COLO668 (cell line): ENCODE measurements at regions not wholly inside any gene's neighbourhood (a gene's known extent, or its start where the extent isn't known, plus 50 kb on each side); places are given as distances from the start of the nearest gene placed in this dataset.
A peak's percentile ranks its signal among the peaks of the same experiment; 100 is the strongest.
"Not testable (repeated sequence)": the region's sequence is repeated elsewhere in the genome, so short reads cannot be mapped to it uniquely, and the experiment has no call there.

ENCODE experiments used
- DNase-seq: peaks from one replicate; lab custom pipeline; 2025; ENCODE audit not compliant: unreplicated experiment; lab: John Stamatoyannopoulos, UW

DNA sequence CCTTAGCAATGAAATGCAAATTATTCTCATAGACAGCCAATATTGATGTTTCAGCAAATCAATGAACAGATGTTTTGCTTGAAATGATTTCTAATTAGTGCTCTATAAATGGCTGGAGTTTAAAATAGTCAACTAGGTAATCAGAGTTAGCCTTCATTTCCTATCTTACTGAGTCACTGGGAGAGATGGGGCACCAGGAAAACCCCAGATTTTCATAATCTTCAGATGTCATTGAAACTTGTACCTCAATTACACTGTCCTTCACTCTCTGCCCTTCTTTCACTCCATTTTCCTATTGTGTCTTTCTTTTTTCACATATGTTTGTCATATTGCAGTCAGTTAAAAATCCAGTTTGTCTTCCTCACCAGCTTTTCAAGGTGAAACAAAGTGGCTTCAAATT is 92.7 kb downstream of the C12orf75 start:
- no peak for DNase-seq

DNA sequence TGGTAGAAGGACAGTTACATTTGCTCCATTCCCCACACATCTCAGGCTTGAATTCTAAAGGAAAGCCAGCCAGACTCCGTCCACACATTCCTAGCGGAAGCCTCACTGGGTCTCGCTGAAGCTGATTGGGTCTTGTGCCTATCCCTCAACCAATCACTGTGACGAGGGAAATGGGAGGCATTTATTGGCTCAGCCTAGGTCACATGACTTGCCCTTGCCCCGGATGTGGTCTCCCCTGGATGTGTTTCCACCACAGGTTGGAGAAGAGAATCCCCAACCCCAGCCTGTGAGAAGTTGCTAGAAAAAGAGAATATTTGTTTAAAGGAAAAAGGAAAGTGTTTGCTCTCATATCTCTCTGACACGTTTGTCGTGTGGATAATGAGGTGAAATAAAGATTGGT is 93.4 kb downstream of the C12orf75 start:
- DNase-seq, result no peak

DNA sequence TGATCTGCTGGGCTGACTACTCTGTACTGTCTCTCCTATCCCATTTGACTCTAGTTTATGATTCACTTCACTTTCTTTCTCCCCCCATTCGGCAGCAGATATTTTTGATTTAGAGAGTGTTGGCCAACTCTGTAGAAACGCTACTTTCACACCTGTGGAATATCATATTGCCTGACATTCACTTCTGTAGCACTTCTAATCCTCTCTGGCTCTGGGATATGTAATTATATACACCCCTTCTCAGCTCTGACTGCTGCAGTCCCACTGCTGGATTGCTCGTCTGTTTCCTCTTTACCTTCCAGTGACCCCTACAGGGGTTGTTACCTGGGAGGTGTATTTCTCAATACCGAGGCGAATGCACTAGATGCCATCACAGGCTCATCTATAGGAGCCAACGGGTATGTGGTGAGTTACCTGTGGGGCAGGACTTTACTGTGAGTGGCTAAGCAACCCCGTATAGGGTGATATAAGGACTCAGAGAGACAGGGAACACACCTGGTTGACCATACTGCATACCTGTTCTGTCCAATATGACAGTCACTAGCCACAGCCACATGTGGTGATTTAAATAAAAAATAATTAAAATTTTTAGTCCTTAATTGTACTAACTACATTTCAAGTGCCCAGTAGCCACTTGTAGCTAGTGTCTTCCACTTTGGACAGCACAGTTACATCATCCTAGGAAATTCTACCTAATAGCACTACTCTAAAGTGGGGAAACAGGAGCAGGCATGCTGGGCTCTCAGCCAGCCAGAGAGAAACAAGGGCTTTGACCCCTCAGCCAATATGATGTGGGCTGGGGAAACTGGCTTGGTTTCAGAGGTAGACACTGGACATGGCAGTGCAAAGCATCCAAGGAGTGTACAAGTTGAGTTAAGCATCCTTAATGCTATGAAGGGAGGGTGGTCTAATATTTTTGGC is 95.0 kb downstream of the C12orf75 start:
- DNase-seq, result no peak

DNA sequence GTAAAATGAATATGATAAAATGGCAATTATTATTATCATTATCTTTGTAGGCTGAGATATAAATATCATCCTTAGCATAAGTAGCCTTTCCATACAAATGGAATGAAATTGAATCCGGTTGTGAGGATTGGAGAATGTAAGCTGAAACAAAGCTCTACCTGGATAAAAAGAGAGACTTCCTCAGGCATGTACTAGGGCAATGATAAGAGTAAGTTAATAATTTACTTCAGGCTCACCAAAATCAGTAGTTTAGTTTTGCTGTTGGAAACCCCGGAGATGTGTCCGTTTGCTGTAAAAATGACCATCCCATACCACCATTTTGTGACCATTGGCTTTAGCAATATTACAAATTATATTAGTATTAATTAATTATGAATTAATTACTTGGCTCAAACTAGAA is 96.3 kb downstream of the C12orf75 start:
- DNase-seq, result no peak

DNA sequence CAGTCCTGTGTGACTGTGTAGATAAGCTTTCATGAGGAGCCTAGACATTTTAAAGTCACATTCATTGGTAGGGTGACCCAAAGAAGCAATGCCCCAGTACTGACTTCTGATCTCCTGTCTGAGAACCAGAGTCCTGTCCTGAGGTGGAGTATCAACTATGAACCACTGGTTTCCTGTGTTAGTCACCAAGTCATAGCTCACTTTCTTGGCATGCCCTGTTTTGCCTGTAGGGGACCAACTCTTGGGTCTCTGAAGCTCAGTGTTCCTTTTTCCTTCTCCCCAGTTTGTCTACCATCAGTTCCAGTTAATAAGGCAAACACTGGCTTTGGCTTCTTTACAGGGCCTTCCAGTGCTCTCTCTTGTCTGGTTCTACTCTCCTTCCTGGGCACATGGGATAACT is 97.4 kb downstream of the C12orf75 start:
- no peak for DNase-seq

DNA sequence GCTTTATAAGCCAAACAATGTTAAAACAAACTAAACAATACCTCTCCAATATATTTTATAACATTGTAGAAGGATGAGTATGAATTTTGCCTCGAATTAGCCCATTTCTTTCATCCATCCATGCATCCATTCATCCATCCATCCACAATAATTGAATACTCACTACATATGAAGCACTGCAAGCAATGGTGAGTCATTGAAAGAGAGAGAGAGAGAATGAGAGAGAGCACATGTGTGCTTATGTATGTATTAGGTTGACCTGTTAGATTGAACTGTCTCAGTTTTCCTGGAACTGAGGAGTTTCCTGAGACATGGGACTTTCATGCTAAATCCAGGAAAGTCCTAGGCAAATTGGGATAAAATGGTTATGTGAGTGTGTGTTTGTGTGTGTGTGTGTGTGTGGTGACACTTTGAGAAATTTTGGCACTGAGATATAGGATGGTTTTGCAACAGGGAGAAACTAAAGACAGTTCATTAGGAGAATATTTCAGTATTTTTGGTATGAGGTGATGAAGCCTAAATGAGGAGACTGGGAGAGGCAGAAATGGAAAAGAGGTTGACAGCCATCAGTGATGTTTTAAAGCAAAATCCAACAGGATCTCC is 98.4 kb downstream of the C12orf75 start:
- DNase-seq, result no peak

DNA sequence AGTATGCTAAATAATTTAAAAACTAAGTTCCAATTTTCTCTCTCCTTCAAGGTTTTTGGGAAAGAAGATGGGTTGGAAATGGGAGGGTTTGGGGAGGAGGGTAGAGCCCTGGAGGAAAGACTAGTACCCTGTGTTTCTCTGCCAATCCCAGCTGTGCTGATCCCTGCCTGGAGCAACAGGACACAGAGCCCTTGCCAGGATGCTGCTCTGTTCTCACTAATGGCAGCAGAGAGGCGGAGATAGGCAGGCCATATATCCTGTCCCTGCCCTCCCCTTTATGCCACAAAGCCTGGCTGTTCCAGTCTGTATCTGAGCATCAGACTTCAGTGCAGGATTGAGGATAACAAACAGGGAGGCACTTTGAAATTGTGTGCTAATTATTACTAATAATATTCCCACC is 99.0 kb downstream of the C12orf75 start:
- DNase-seq, result no peak

DNA sequence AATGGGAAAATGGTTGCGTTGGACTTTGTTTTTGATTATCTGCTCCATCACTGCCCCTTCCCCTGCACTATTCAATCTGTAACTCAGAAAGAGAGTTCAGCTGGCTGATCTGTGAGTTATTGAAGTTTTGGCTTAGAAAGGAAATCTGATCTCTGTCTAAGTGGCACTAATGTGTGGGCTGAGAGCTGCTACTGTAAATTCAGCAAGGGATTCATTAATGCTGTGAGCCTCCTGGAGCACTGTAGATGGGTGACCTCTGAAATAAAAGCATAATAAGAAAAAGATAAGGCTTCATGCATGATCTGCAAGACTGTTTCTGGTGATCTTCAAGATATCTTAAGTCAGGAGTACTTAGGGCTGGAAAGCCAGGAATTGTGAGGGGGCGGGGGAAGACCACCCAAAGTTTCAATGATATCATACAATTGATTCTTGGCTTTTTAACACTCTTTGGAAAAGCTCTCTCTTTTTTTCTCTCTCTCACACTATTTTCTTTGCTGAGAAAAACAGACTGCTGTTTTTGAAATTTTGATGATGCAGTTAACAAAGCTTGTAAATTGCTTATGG is 101.1 kb downstream of the C12orf75 start:
- DNase-seq, result no peak

DNA sequence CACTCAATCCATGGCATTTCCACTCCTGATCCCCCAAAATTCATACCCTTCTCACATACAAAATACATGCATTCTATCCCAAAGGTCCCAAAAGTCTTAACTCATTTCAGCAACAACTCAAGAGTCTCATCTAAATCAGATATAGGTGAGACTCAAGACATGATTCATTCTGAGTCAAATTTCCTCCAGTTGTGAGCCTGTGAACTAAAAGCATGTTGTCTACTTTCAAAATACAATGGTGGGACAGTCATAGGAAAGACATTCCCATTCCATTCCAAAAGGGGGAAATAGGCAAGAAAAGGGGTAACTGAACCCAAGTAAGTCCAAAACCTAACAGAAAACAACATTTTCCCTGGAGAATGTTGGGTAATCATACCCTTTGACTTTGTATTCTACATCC is 103.3 kb downstream of the C12orf75 start:
- DNase-seq, result no peak

DNA sequence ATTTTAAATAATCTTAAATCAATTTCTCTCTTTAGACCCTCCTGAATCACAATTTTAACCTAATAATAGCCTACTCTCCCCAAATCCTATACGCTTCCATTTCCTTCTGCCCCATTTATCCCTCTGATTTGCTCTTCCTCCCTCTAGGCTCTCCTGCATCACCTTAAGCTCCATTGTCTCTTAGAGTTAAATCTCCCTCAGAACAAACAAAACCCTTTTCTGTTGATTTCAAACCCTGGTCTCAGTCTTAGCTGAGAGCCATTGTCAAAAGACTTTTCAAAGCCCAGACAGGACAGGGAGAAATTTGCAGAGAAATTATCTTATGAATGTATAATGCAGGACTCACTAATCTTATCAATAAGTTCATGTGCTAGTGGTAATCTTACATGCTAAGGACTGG is 106.1 kb downstream of the C12orf75 start:
- DNase-seq, result no peak

DNA sequence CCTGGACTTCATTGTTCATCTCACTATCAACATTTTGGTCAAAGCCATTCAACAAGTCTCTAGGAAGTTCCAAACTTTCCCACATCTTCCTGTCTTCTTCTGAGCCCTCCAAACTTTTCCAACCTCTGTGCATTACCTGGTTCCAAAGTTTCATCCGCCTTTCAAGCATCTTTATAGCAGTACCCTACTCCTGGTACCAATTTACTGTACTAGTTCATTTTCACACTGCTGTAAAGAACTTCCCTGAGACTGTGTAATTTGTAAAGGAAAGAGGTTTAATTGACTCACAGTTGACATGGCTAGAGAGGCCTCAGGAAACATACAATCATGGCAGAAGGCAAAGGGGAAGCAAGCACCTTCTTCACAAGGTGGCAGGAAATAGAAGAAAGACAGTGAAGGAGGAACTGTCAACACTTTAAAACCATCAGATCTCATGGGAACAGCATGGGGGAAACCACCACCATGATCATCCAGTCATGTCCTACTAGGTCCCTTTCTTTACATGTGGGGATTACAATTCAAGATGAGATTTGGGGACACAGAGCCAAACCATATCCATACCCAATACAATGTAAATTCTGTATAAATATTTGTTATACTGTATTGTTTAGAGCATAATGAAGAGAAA is 109.7 kb downstream of the C12orf75 start:
- no peak for DNase-seq

DNA sequence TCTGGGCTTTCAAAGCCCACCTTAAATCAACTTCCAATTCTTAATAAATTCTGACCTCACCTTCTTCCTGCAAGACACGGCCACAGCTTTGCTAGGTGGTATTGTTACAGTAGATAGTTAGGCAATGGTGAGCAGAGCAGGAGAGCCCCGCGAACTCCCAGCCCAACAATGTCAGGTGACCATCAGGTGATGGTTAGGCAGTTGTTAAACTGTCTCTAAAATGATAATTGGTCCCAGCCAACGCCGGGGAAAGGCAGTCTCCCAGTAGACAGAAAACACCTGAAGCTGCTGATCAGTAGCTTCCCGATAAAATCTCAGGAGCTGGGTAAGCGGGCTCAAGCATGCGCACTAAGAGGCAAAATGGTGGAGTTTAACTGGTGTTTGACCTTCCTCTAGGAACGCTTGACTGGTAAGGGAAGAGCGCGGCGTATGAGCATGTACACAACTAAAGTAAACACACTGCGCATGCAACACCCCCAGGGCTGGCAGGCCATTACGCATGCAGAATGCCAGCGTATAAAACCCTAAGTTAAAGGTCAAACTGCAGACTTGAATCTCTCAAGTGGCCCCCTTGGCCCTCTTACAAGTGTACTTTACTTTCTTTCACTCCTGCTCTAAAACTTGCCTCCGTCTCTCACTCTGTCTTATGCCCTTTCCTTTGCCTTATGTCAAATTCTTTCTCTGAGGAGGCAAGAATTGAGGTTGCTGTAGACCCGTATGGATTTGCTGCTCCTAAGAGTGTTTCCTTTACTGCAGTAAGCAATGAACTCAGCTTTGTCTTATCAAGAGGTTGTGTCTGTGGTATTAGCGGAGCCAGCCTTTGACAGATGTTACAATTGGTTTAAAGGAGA is 113.5 kb downstream of the C12orf75 start:
- peak; percentile 42 for DNase-seq

DNA sequence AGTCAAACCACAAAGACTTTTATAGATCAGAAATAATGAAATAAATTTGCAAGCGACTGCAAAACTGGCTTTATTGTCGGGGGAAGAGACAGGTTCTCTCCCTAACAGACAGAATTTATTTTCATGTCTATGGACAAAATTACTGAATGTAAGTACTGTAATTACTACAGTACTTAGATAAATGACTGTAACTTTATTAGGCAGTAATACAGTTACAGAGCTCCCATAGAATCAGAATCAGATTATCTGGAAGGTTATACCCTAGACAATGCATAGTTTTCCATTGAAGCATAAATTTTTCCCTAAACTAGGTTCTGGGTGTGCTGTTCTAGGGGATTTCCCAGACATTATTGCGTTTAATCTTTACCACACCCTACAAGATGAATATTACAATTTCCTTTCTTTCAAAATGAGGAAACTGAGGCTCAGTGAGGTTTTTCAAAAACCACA is 114.2 kb downstream of the C12orf75 start:
- DNase-seq, result no peak

DNA sequence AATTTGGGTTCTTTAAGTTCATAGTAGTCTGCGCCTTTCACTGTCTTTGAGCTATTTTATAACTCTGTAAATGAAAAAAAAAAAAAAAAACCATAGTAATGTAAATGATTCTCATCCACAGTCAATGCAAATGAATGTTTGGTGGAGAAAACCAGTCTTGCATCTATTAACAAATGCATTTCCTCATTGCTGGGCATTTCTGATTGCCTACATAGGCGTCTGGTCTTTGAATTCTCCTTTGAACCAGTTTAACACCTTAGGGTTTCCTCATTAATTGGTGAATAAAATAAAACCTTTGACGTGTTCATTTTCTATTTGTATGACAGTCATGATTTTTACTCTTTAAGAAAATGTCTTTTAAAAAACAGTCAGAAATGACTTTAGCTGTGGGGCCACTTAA is 114.8 kb downstream of the C12orf75 start:
- DNase-seq, result no peak

DNA sequence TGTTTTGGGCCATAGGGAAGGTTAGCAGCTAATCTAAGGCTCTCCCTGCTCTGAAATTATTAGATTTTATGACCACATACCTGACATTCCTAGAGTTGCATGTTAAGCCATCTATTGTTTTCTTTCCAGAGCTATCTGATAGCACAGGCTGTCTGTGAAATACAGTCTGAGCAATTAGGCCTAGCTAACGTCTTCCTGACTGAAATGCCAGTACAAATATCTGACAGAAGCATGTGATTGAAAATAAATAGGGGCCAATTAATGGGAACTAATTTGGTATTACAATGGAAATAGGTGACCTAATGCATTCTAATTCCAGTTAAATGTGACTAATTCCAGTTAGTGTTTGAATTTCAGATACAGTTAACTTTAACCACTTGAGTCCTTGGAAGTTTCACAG is 115.2 kb downstream of the C12orf75 start:
- DNase-seq, result no peak

DNA sequence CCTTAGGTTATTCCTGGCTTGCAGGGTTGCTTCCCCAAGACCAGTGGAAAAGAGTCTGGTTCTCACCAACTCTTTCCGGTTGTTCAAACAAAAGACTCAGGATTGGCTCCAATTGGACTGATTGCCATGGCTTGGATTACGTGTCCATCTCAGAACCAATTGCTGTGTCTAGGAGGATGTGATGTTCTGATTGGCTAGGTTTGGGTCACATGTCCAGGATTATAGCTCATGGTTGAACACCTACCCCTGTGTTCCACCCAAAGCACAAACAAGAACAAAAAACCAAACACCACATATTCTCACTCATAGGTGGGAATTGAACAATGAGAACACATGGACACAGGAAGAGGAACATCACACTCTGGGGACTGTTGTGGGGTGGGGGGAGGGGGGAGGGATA is 116.0 kb downstream of the C12orf75 start:
- not testable (repeated sequence) for DNase-seq

DNA sequence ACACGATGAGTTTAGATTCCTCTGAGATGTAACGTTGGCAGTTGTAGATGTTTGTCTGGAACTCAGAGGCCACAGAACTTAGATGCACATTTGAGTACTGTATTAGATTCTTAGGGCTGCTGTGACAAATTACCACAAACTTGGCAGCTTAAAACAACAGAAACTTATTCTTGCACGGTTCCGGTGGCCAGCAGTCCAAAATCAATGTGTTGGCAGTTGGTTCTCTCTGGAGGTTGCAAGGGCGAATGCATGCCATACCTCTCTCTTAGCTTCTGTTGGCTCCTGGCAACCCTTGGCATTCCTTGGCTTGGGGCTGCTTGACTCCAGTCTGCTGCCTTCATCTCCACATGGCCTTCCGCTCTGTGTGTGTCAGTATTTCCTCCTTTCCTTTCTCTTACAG is 118.9 kb downstream of the C12orf75 start:
- DNase-seq, result no peak

DNA sequence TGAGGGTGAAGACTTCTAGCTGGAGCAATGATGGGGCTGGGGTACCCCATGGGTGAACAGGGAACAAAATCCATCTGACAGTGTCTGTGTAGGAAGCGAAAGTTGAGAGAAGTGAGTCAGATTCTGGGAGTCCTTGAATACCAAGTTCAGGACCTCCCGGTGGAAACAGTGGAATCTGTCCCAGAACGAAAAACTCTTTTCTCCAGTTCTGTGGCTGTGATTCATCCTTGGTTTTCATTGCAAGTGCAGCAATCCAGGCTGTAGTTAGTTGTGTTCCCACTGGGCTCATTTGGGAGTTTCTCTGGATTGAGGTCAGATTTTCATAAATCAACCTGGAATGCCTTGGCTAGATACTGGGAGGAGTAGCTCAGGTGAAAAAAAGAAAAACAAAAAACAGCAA is 120.7 kb downstream of the C12orf75 start:
- no peak for DNase-seq

DNA sequence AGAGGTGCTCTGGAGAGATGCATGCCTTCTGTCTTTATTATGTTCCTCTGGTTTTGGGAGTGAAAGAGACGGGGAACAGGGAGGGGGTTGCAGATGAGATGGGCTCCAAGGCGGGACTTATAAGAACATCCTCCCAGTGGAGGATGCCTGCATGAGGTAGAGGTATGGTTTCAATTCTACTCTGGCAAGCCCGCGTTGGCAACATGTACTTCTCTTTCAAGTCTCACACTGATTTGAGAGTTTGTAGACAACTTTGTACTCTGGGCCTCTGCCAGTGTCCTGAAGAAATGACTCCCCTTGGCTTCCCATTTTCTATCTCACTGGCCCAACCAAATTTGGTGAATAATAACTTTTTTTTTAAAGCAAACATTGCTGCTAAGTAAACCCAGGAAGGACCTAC is 121.3 kb downstream of the C12orf75 start:
- no peak for DNase-seq

DNA sequence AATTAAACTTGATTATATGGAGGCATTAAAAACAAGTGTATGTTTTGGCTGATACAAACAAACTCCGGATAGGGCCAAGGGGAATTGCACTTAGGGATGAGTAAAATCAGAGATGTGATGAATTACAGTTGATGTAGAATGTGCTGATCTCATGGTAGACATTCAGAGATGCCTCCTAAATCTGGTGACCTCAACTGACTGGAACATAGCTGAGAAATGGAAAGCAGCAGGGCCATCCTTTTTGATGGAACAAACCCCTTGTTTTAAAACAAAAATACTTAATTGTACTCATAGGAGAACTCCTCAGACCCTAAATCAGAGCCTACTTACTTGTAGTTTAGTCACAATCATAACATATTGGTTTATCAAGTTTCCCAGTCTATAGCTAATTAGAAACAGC is 122.8 kb downstream of the C12orf75 start:
- no peak for DNase-seq

DNA sequence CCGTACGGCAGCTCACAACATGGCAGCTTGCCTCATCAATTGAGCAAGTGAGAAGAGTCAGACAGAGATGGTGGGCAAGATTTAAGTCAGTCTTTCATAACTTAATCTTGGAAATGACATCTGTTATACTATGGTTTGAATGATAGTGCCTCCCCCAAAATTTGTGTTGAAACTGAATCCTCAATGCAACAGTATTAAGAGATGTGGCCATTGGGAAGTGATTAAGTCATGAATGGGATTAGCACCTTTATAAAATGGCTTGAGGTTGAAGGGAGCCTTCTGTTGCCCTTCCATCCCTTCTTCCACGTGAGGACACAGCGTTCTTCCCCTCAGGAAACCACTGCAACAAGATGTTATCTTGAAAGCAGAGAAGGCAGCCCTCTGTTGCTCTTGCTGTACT is 124.2 kb downstream of the C12orf75 start:
- no peak for DNase-seq
